Endothelial cell (in vitro differentiated cells): ENCODE measurements at regions not wholly inside any gene's neighbourhood (a gene's known extent, or its start where the extent isn't known, plus 50 kb on each side); places are given as distances from the start of the nearest gene placed in this dataset.

Source experiments
- DNase-seq: peaks from one replicate; pipeline ENCODE4 v3.0.0; 2021; ENCODE audit warnings: low spot score
- H3K27ac Mint-ChIP-seq: one replicate; pipeline ENCODE4 v1.8.0; 2021; ENCODE audit warnings: mixed read lengths, inconsistent platforms; ENCODE audit not compliant: unreplicated experiment
- H3K27me3 Mint-ChIP-seq: one replicate; pipeline ENCODE4 v1.8.0; 2021; ENCODE audit warnings: mild to moderate bottlenecking, moderate library complexity, mixed read lengths, inconsistent platforms; ENCODE audit not compliant: unreplicated experiment
- H3K36me3 Mint-ChIP-seq: one replicate; pipeline ENCODE4 v1.8.0; 2021; ENCODE audit warnings: mild to moderate bottlenecking, low read depth, mixed read lengths, inconsistent platforms; ENCODE audit not compliant: unreplicated experiment
- H3K4me1 Mint-ChIP-seq: one replicate; pipeline ENCODE4 v1.8.0; 2021; ENCODE audit warnings: mild to moderate bottlenecking, mixed read lengths, inconsistent platforms; ENCODE audit not compliant: unreplicated experiment
- H3K4me3 Mint-ChIP-seq: one replicate; pipeline ENCODE4 v1.8.0; 2021; ENCODE audit warnings: mild to moderate bottlenecking, mixed read lengths, inconsistent platforms; ENCODE audit not compliant: unreplicated experiment
- H3K9me3 Mint-ChIP-seq: one replicate; pipeline ENCODE4 v1.8.0; 2021; ENCODE audit warnings: mixed read lengths, inconsistent platforms; ENCODE audit not compliant: unreplicated experiment
- TF ChIP-seq, protein P1 (sequence below): fragments of 200-600 bp; sonication (generic); IDR thresholded peaks from one replicate; pipeline ENCODE4 v1.5.0; 2021; ENCODE audit warnings: antibody characterized with exemption; ENCODE audit not compliant: unreplicated experiment

- H3K9me3 Mint-ChIP-seq = no peaks in the 10 kb centered on the region
- DNase-seq = peak; percentile 83
- no peaks in the 10 kb centered on the region for H3K36me3 Mint-ChIP-seq
- no peaks in the 10 kb centered on the region for H3K4me1 Mint-ChIP-seq
- TF ChIP-seq, protein P1, sequence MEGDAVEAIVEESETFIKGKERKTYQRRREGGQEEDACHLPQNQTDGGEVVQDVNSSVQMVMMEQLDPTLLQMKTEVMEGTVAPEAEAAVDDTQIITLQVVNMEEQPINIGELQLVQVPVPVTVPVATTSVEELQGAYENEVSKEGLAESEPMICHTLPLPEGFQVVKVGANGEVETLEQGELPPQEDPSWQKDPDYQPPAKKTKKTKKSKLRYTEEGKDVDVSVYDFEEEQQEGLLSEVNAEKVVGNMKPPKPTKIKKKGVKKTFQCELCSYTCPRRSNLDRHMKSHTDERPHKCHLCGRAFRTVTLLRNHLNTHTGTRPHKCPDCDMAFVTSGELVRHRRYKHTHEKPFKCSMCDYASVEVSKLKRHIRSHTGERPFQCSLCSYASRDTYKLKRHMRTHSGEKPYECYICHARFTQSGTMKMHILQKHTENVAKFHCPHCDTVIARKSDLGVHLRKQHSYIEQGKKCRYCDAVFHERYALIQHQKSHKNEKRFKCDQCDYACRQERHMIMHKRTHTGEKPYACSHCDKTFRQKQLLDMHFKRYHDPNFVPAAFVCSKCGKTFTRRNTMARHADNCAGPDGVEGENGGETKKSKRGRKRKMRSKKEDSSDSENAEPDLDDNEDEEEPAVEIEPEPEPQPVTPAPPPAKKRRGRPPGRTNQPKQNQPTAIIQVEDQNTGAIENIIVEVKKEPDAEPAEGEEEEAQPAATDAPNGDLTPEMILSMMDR = peak; percentile 72
- H3K27ac Mint-ChIP-seq = no peak overlapping the region
- no peaks in the 10 kb centered on the region for H3K27me3 Mint-ChIP-seq
- no peak overlapping the region for H3K4me3 Mint-ChIP-seq
Observed at GRCh38 chr4:167622481-167623240, 388.4 kb upstream of the SPOCK3 start.

DNA sequence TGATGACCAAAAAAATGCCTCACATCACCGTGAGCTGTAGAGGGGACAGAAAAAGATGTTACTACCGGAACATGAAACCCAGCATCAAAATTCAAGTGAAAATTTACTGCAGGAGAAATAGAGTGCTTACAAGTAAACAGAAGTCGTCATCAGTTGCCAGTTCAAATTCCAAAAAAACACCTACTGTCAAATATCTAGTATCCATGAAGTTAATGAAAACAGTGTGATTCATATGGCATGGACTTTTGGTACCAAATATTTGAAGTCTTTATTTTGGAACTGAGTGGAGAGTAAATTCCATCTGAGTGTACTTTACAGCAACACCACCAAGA is 388.9 kb upstream of the SPOCK3 start:
- H3K27me3 Mint-ChIP-seq = no peaks in the 10 kb centered on the region
- H3K4me3 Mint-ChIP-seq = no peak overlapping the region
- H3K27ac Mint-ChIP-seq = no peak overlapping the region
- H3K36me3 Mint-ChIP-seq = no peaks in the 10 kb centered on the region
- no peaks in the 10 kb centered on the region for H3K9me3 Mint-ChIP-seq
- no peak for DNase-seq
- TF ChIP-seq, protein P1 = no peak
- H3K4me1 Mint-ChIP-seq = no peaks in the 10 kb centered on the region

DNA sequence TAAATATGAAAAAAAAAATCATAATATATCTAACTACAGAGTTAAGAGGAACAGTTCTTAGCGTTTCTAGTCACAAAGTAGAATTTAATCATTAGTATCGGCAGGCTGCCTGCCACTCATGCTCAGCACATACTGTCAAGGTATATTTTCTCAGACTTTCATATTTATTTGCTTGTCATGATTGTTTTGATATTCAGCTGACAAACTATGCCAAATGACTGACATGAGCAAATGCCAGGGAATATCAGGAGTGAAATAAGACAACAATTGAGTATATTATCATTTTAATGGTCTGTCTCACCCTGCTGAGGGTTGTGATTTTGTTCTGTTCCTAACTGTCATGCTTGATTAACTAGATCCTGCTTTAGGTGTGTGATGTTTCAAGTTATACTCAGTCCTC is 395.0 kb upstream of the SPOCK3 start:
- Mint-ChIP-seq H3K27ac (no peak overlapping the region), H3K4me1 (no peaks in the 10 kb centered on the region), H3K9me3 (no peaks in the 10 kb centered on the region), H3K36me3 (no peaks in the 10 kb centered on the region), H3K4me3 (no peak overlapping the region), H3K27me3 (peaks cover 3% of the 10 kb centered on the region)
- no peak for DNase-seq
- TF ChIP-seq, protein P1 = no peak

GRCh38 chr4:167642250-167642649 is 408.0 kb upstream of the SPOCK3 start:
- no peaks in the 10 kb centered on the region for H3K4me1 Mint-ChIP-seq
- no peak overlapping the region for H3K4me3 Mint-ChIP-seq
- H3K27me3 Mint-ChIP-seq = no peaks in the 10 kb centered on the region
- H3K9me3 Mint-ChIP-seq = no peaks in the 10 kb centered on the region
- TF ChIP-seq, protein P1 = no peak
- no peaks in the 10 kb centered on the region for H3K36me3 Mint-ChIP-seq
- H3K27ac Mint-ChIP-seq = no peak overlapping the region
- DNase-seq = no peak

GRCh38 chr4:167645358-167645757 is 411.1 kb upstream of the SPOCK3 start:
- Mint-ChIP-seq H3K36me3 (no peaks in the 10 kb centered on the region), H3K27ac (no peak overlapping the region), H3K4me1 (no peaks in the 10 kb centered on the region), H3K27me3 (no peaks in the 10 kb centered on the region), H3K4me3 (no peak overlapping the region), H3K9me3 (no peaks in the 10 kb centered on the region)
- TF ChIP-seq, protein P1 = no peak
- no peak for DNase-seq
